ENCODE measurements at regions not wholly inside any gene's neighbourhood (a gene's known extent, or its start where the extent isn't known, plus 50 kb on each side); places are given as distances from the start of the nearest gene placed in this dataset.

DNA sequence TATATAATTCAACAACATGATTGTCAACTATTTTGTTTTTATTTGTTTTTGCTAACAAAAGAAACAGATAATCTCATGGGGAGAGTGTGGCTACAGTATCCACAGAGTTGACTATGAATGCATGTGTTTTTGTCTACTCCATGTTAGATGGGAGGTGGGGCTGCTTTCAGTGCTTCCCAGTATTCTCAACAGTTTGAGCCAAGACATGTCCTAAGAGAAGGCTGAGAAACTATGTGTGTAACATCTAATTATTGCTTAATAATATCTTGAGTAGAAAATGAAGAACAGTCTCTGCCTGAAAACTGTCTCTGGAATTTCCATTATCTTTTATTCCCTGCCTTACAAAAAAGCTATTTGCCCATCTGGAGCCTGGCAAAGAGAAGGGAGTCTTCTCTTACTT, 178.8 kb upstream of the MMADHC start:
- no peak overlapping the region for H3K9ac ChIP-seq (ENCODE audit: low read length)
- no peaks in the 10 kb centered on the region for H3K9me3 ChIP-seq (ENCODE audit: control insufficient read depth in 1 of 2, insufficient read depth in 1 of 2, low read depth in 1 of 2, low read length in 2 of 2)
- ChIA-PET RAD21 (ENCODE audit: low non-redundant PET in 1 of 2, low total read pairs in 2 of 2, uncharacterized antibody in 2 of 2, unreplicated experiment in 2 of 2) (no interaction called here), POLR2A (no interaction called here), CTCF (no interaction called here)
- no peak overlapping the region for H3K4me3 ChIP-seq (replicated peaks in 1 of 2; ENCODE audit: low read depth in 1 of 2, low read length in 2 of 2)
- no peaks in the 10 kb centered on the region for H3K36me3 ChIP-seq (ENCODE audit: control insufficient read depth in 1 of 2, insufficient read depth in 2 of 2, low read length in 2 of 2)
- H3K27me3 ChIP-seq (ENCODE audit: insufficient read depth, low read length), result no peaks in the 10 kb centered on the region
- no peaks in the 10 kb centered on the region for H3K9me2 ChIP-seq (ENCODE audit: insufficient read depth)
- no TSS peak for BruUV-seq (replicated peaks)
- ATAC-seq (no peak), DNase-seq (ENCODE audit: low read depth, low spot score) (no peak)
- H3K79me2 ChIP-seq (ENCODE audit: insufficient read depth, low read length), result no peaks in the 10 kb centered on the region
- TF ChIP-seq, protein P1, sequence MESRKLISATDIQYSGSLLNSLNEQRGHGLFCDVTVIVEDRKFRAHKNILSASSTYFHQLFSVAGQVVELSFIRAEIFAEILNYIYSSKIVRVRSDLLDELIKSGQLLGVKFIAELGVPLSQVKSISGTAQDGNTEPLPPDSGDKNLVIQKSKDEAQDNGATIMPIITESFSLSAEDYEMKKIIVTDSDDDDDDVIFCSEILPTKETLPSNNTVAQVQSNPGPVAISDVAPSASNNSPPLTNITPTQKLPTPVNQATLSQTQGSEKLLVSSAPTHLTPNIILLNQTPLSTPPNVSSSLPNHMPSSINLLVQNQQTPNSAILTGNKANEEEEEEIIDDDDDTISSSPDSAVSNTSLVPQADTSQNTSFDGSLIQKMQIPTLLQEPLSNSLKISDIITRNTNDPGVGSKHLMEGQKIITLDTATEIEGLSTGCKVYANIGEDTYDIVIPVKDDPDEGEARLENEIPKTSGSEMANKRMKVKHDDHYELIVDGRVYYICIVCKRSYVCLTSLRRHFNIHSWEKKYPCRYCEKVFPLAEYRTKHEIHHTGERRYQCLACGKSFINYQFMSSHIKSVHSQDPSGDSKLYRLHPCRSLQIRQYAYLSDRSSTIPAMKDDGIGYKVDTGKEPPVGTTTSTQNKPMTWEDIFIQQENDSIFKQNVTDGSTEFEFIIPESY (IDR thresholded peaks at IDR 0.05; ENCODE audit: extremely low read depth, insufficient replicate concordance, low read length), result no peak
- no peak for TF ChIP-seq POLR2AphosphoS5 (IDR thresholded peaks at IDR 0.05; ENCODE audit: low read depth, low read length)
- TF ChIP-seq ZFX (IDR thresholded peaks at IDR 0.05), result no peak
- H4K20me1 ChIP-seq (ENCODE audit: insufficient read depth), result no peaks in the 10 kb centered on the region; the same call in 1 of the 2 replicates
- H3K27ac ChIP-seq (ENCODE audit: low read depth, low read length), result no peak overlapping the region
- H3K4me2 ChIP-seq (ENCODE audit: low read length), result no peak overlapping the region
- intact Hi-C loops (cut with micrococcal nuclease), result no loop called here
- H2AFZ ChIP-seq (ENCODE audit: low read depth, low read length, poor library complexity, severe bottlenecking), result no peak overlapping the region
- peaks cover 18 to 20% of the 10 kb centered on the region in 2 experiments for H3K4me1 ChIP-seq (ENCODE audit: control insufficient read depth in 1 of 2, insufficient read depth in 2 of 2, low read length in 2 of 2)

DNA sequence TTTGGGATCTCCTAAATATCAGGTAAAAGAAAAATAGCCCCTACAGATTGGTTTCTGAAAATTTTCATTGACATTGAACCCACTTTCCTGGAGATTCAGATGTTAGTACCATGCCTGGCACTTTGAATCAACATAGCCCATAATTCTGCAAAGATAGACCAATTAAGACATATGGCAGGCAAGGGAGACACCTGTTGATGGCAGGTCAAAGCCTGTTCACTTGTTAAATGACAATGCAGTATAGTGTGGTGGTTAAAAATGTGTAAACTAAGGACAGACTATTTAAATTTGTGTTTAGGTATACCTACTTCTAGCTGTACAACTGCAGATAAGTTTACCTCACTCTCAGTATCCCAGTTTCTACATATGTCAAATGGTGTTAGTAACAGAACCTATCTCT, 178.1 kb upstream of the MMADHC start:
- Histone ChIP-seq H3K36me3 (ENCODE audit: control insufficient read depth in 1 of 2, insufficient read depth in 2 of 2, low read length in 2 of 2) (no peaks in the 10 kb centered on the region), H3K9me3 (ENCODE audit: control insufficient read depth in 1 of 2, insufficient read depth in 1 of 2, low read depth in 1 of 2, low read length in 2 of 2) (no peaks in the 10 kb centered on the region), H3K27ac (ENCODE audit: low read depth, low read length) (no peak overlapping the region), H2AFZ (ENCODE audit: low read depth, low read length, poor library complexity, severe bottlenecking) (no peak overlapping the region), H3K9ac (ENCODE audit: low read length) (no peak overlapping the region), H3K79me2 (ENCODE audit: insufficient read depth, low read length) (no peaks in the 10 kb centered on the region), H3K27me3 (ENCODE audit: insufficient read depth, low read length) (no peaks in the 10 kb centered on the region), H3K9me2 (ENCODE audit: insufficient read depth) (no peaks in the 10 kb centered on the region), H3K4me3 (replicated peaks in 1 of 2; ENCODE audit: low read depth in 1 of 2, low read length in 2 of 2) (no peak overlapping the region), H3K4me2 (ENCODE audit: low read length) (no peak overlapping the region), H3K4me1 (ENCODE audit: control insufficient read depth in 1 of 2, insufficient read depth in 2 of 2, low read length in 2 of 2) (peaks cover 18 to 20% of the 10 kb centered on the region in 2 experiments), H4K20me1 (ENCODE audit: insufficient read depth) (no peaks in the 10 kb centered on the region; the same call in 1 of the 2 replicates)
- no peak for ATAC-seq
- no TSS peak for BruUV-seq (replicated peaks)
- ChIA-PET CTCF (no interaction called here), POLR2A (no interaction called here), RAD21 (ENCODE audit: low non-redundant PET in 1 of 2, low total read pairs in 2 of 2, uncharacterized antibody in 2 of 2, unreplicated experiment in 2 of 2) (no interaction called here)
- DNase-seq (ENCODE audit: low read depth, low spot score), result no peak
- intact Hi-C loops (cut with micrococcal nuclease), result no loop called here
- no peak for TF ChIP-seq TCF7L2 (IDR thresholded peaks at IDR 0.05; ENCODE audit: borderline replicate concordance, extremely low read depth, insufficient read depth, insufficient read length)
- peak; percentile 35; the same call in 1 of the 2 replicates for TF ChIP-seq RAD21 (IDR thresholded peaks at IDR 0.05; ENCODE audit: low read depth)
- no peak for TF ChIP-seq ZNF274 (IDR thresholded peaks at IDR 0.05; ENCODE audit: low read depth, low read length)
